ENCODE measurements at regions not wholly inside any gene's neighbourhood (a gene's known extent, or its start where the extent isn't known, plus 50 kb on each side); places are given as distances from the start of the nearest gene placed in this dataset.
A peak's percentile ranks its signal among the peaks of the same experiment; 100 is the strongest.

GRCh38 chr3:4019501-4019900, 220.3 kb downstream of the LRRN1 start:
- Histone ChIP-seq H3K27ac (ENCODE audit: low read length) (no peak overlapping the region), H3K4me1 (ENCODE audit: control insufficient read depth, insufficient read depth, low read length) (no peaks in the 10 kb centered on the region), H3K4me3 (ENCODE audit: low read length) (no peak overlapping the region), H3K27me3 (ENCODE audit: control insufficient read depth, insufficient read depth, low read length) (no peaks in the 10 kb centered on the region), H3K36me3 (ENCODE audit: control insufficient read depth, insufficient read depth, low read length) (no peaks in the 10 kb centered on the region), H3K9me3 (ENCODE audit: control insufficient read depth, insufficient read depth, low read length) (no peaks in the 10 kb centered on the region)
- WGBS (ENCODE audit: insufficient coverage, insufficient read length): no CpG with 5 or more reads among the region's 1 CpG
- no peak for DNase-seq (ENCODE audit: low read depth, low spot score)

- H3K4me3 ChIP-seq (ENCODE audit: low read length): no peak overlapping the region
- no peaks in the 10 kb centered on the region for H3K36me3 ChIP-seq (ENCODE audit: control insufficient read depth, insufficient read depth, low read length)
- peak; percentile 7 for DNase-seq (ENCODE audit: low read depth, low spot score)
- no CpG with 5 or more reads among the region's 1 CpG for WGBS (ENCODE audit: insufficient coverage, insufficient read length)
- H3K4me1 ChIP-seq (ENCODE audit: control insufficient read depth, insufficient read depth, low read length): no peaks in the 10 kb centered on the region
- no peaks in the 10 kb centered on the region for H3K9me3 ChIP-seq (ENCODE audit: control insufficient read depth, insufficient read depth, low read length)
- no peak overlapping the region for H3K27ac ChIP-seq (ENCODE audit: low read length)
- no peaks in the 10 kb centered on the region for H3K27me3 ChIP-seq (ENCODE audit: control insufficient read depth, insufficient read depth, low read length)
These were observed 221.9 kb downstream of the LRRN1 start for GRCh38 chr3:4021162-4021561.

GRCh38 chr3:4029135-4029534, 229.9 kb downstream of the LRRN1 start:
- Histone ChIP-seq H3K27me3 (ENCODE audit: control insufficient read depth, insufficient read depth, low read length) (no peaks in the 10 kb centered on the region; the same call in 1 of the 2 replicates), H3K9me3 (ENCODE audit: control insufficient read depth, insufficient read depth, low read length) (no peaks in the 10 kb centered on the region), H3K36me3 (ENCODE audit: control insufficient read depth, insufficient read depth, low read length) (no peaks in the 10 kb centered on the region), H3K4me1 (ENCODE audit: control insufficient read depth, insufficient read depth, low read length) (no peaks in the 10 kb centered on the region), H3K27ac (ENCODE audit: low read length) (no peak overlapping the region), H3K4me3 (ENCODE audit: low read length) (no peak overlapping the region)
- DNase-seq (ENCODE audit: low read depth, low spot score): no peak
- WGBS (ENCODE audit: insufficient coverage, insufficient read length): no CpG with 5 or more reads among the region's 7 CpGs

GRCh38 chr3:4030624-4031023, 231.4 kb downstream of the LRRN1 start:
- H3K4me1 ChIP-seq (ENCODE audit: control insufficient read depth, insufficient read depth, low read length): no peaks in the 10 kb centered on the region
- no peaks in the 10 kb centered on the region for H3K9me3 ChIP-seq (ENCODE audit: control insufficient read depth, insufficient read depth, low read length)
- no peak overlapping the region for H3K27ac ChIP-seq (ENCODE audit: low read length)
- no peaks in the 10 kb centered on the region for H3K36me3 ChIP-seq (ENCODE audit: control insufficient read depth, insufficient read depth, low read length)
- no CpG with 5 or more reads among the region's 1 CpG for WGBS (ENCODE audit: insufficient coverage, insufficient read length)
- H3K4me3 ChIP-seq (ENCODE audit: low read length): no peak overlapping the region
- H3K27me3 ChIP-seq (ENCODE audit: control insufficient read depth, insufficient read depth, low read length): no peaks in the 10 kb centered on the region; the same call in 1 of the 2 replicates
- no peak for DNase-seq (ENCODE audit: low read depth, low spot score)

- DNase-seq (ENCODE audit: low read depth, low spot score): no peak
- no peak overlapping the region for H3K27ac ChIP-seq (ENCODE audit: low read length)
- no peaks in the 10 kb centered on the region for H3K36me3 ChIP-seq (ENCODE audit: control insufficient read depth, insufficient read depth, low read length)
- H3K4me1 ChIP-seq (ENCODE audit: control insufficient read depth, insufficient read depth, low read length): no peaks in the 10 kb centered on the region
- no peaks in the 10 kb centered on the region for H3K9me3 ChIP-seq (ENCODE audit: control insufficient read depth, insufficient read depth, low read length)
- H3K27me3 ChIP-seq (ENCODE audit: control insufficient read depth, insufficient read depth, low read length): no peaks in the 10 kb centered on the region; the same call in 1 of the 2 replicates
- H3K4me3 ChIP-seq (ENCODE audit: low read length): no peak overlapping the region
- WGBS (ENCODE audit: insufficient coverage, insufficient read length): no CpG with 5 or more reads among the region's 2 CpGs
These were observed 234.1 kb downstream of the LRRN1 start for GRCh38 chr3:4033296-4033695.

GRCh38 chr3:4036046-4036445, 236.8 kb downstream of the LRRN1 start:
- no peaks in the 10 kb centered on the region for H3K4me1 ChIP-seq (ENCODE audit: control insufficient read depth, insufficient read depth, low read length)
- H3K27me3 ChIP-seq (ENCODE audit: control insufficient read depth, insufficient read depth, low read length): no peaks in the 10 kb centered on the region
- no peak for DNase-seq (ENCODE audit: low read depth, low spot score)
- H3K27ac ChIP-seq (ENCODE audit: low read length): no peak overlapping the region
- H3K4me3 ChIP-seq (ENCODE audit: low read length): no peak overlapping the region
- H3K9me3 ChIP-seq (ENCODE audit: control insufficient read depth, insufficient read depth, low read length): no peaks in the 10 kb centered on the region
- no peaks in the 10 kb centered on the region for H3K36me3 ChIP-seq (ENCODE audit: control insufficient read depth, insufficient read depth, low read length)

GRCh38 chr3:4038351-4038750, 239.1 kb downstream of the LRRN1 start:
- H3K27ac ChIP-seq (ENCODE audit: low read length): no peak overlapping the region

GRCh38 chr3:4042070-4042469, 242.8 kb downstream of the LRRN1 start:
- no CpG with 5 or more reads among the region's 2 CpGs for WGBS (ENCODE audit: insufficient coverage, insufficient read length)
- DNase-seq (ENCODE audit: low read depth, low spot score): no peak

More at GRCh38 chr3:4038351-4038750, 239.1 kb downstream of the LRRN1 start:
- Histone ChIP-seq H3K4me1 (ENCODE audit: control insufficient read depth, insufficient read depth, low read length) (no peaks in the 10 kb centered on the region), H3K9me3 (ENCODE audit: control insufficient read depth, insufficient read depth, low read length) (no peaks in the 10 kb centered on the region), H3K27me3 (ENCODE audit: control insufficient read depth, insufficient read depth, low read length) (no peaks in the 10 kb centered on the region), H3K36me3 (ENCODE audit: control insufficient read depth, insufficient read depth, low read length) (no peaks in the 10 kb centered on the region), H3K4me3 (ENCODE audit: low read length) (no peak overlapping the region)
- WGBS (ENCODE audit: insufficient coverage, insufficient read length): no CpG with 5 or more reads among the region's 5 CpGs
- DNase-seq (ENCODE audit: low read depth, low spot score): no peak

GRCh38 chr3:4042869-4043268, 243.6 kb downstream of the LRRN1 start:
- Histone ChIP-seq H3K4me3 (ENCODE audit: low read length) (no peak overlapping the region), H3K36me3 (ENCODE audit: control insufficient read depth, insufficient read depth, low read length) (no peaks in the 10 kb centered on the region), H3K9me3 (ENCODE audit: control insufficient read depth, insufficient read depth, low read length) (no peaks in the 10 kb centered on the region), H3K27ac (ENCODE audit: low read length) (no peak overlapping the region), H3K4me1 (ENCODE audit: control insufficient read depth, insufficient read depth, low read length) (no peaks in the 10 kb centered on the region), H3K27me3 (ENCODE audit: control insufficient read depth, insufficient read depth, low read length) (no peaks in the 10 kb centered on the region)
- no CpG with 5 or more reads among the region's 3 CpGs for WGBS (ENCODE audit: insufficient coverage, insufficient read length)
- no peak for DNase-seq (ENCODE audit: low read depth, low spot score)

More at GRCh38 chr3:4042070-4042469, 242.8 kb downstream of the LRRN1 start:
- Histone ChIP-seq H3K4me1 (ENCODE audit: control insufficient read depth, insufficient read depth, low read length) (no peaks in the 10 kb centered on the region), H3K27me3 (ENCODE audit: control insufficient read depth, insufficient read depth, low read length) (no peaks in the 10 kb centered on the region), H3K36me3 (ENCODE audit: control insufficient read depth, insufficient read depth, low read length) (no peaks in the 10 kb centered on the region), H3K9me3 (ENCODE audit: control insufficient read depth, insufficient read depth, low read length) (no peaks in the 10 kb centered on the region), H3K27ac (ENCODE audit: low read length) (no peak overlapping the region), H3K4me3 (ENCODE audit: low read length) (no peak overlapping the region)

GRCh38 chr3:4043867-4044575, 244.8 kb downstream of the LRRN1 start:
- Histone ChIP-seq H3K4me3 (ENCODE audit: low read length) (no peak overlapping the region), H3K27me3 (ENCODE audit: control insufficient read depth, insufficient read depth, low read length) (no peaks in the 10 kb centered on the region), H3K9me3 (ENCODE audit: control insufficient read depth, insufficient read depth, low read length) (no peaks in the 10 kb centered on the region), H3K4me1 (ENCODE audit: control insufficient read depth, insufficient read depth, low read length) (no peaks in the 10 kb centered on the region), H3K36me3 (ENCODE audit: control insufficient read depth, insufficient read depth, low read length) (no peaks in the 10 kb centered on the region), H3K27ac (ENCODE audit: low read length) (no peak overlapping the region)
- WGBS (ENCODE audit: insufficient coverage, insufficient read length): no CpG with 5 or more reads among the region's 2 CpGs
- no peak for DNase-seq (ENCODE audit: low read depth, low spot score)

- WGBS (ENCODE audit: insufficient coverage, insufficient read length): no CpG with 5 or more reads among the region's 2 CpGs
- Histone ChIP-seq H3K4me1 (ENCODE audit: control insufficient read depth, insufficient read depth, low read length) (no peaks in the 10 kb centered on the region), H3K27ac (ENCODE audit: low read length) (no peak overlapping the region), H3K27me3 (ENCODE audit: control insufficient read depth, insufficient read depth, low read length) (no peaks in the 10 kb centered on the region), H3K4me3 (ENCODE audit: low read length) (no peak overlapping the region), H3K36me3 (ENCODE audit: control insufficient read depth, insufficient read depth, low read length) (no peaks in the 10 kb centered on the region), H3K9me3 (ENCODE audit: control insufficient read depth, insufficient read depth, low read length) (no peaks in the 10 kb centered on the region)
- no peak for DNase-seq (ENCODE audit: low read depth, low spot score)
These were observed 245.4 kb downstream of the LRRN1 start for GRCh38 chr3:4044619-4045018.
